HepG2 (cell line): ENCODE measurements at regions not wholly inside any gene's neighbourhood (a gene's known extent, or its start where the extent isn't known, plus 50 kb on each side); places are given as distances from the start of the nearest gene placed in this dataset.

ENCODE experiments used
- BRCA1 ChIP-seq: sonication (generic); formaldehyde crosslinking; IDR thresholded peaks from 2 replicates; pipeline ENCODE4 v1.4.0; 2020; ENCODE audit warnings: missing genetic modification reagents
- CENPT ChIP-seq: sonication (generic); formaldehyde crosslinking; IDR thresholded peaks from 2 replicates; pipeline ENCODE4 v1.8.0; 2022; ENCODE audit warnings: low read depth, mild to moderate bottlenecking, moderate library complexity, missing genetic modification reagents
- ELF3 ChIP-seq: IDR thresholded peaks from 2 replicates; pipeline ENCODE4 v1.6.1; 2016; ENCODE audit warnings: missing genetic modification reagents, missing compliant biosample characterization
- MAFK ChIP-seq, 2 experiments: IDR thresholded peaks in 1 of 2; conservative IDR thresholded peaks in 1 of 2; 2 replicates each; pipeline ENCODE4 v1.6.1; 2011; ENCODE audit warnings: improper control_type of control experiment in 2 of 2, low read length in 2 of 2
- MXD3 ChIP-seq: IDR thresholded peaks from 2 replicates; pipeline ENCODE4 v1.6.1; 2016; ENCODE audit warnings: mild to moderate bottlenecking, missing biosample characterization, missing genetic modification reagents
- POLR2A ChIP-seq, 2 experiments: IDR thresholded peaks; 2 replicates each; pipeline ENCODE4 v1.6.1; 2011; ENCODE audit warnings: low read depth in 2 of 2, low read length in 2 of 2, mild to moderate bottlenecking in 1 of 2, moderate library complexity in 1 of 2; ENCODE audit not compliant: insufficient read depth in 1 of 2
- U2AF2 ChIP-seq: fragments of 200-400 bp; formaldehyde crosslinking; IDR thresholded peaks from 2 replicates; pipeline ENCODE4 v1.6.1; 2017; ENCODE audit warnings: low read depth, mild to moderate bottlenecking, low read length
- ZIK1 ChIP-seq: sonication (generic); formaldehyde crosslinking; IDR thresholded peaks from 2 replicates; pipeline ENCODE4 v1.5.0; 2020; ENCODE audit warnings: mild to moderate bottlenecking, low read depth, missing genetic modification reagents, borderline replicate concordance
- ZNF792 ChIP-seq: IDR thresholded peaks from 2 replicates; pipeline ENCODE4 v1.6.1; 2016
- ZNF879 ChIP-seq: sonication (generic); formaldehyde crosslinking; IDR thresholded peaks from 2 replicates; pipeline ENCODE4 v1.8.1; 2023; ENCODE audit warnings: missing genetic modification reagents
- TF ChIP-seq, protein P1 (sequence below): sonication (generic); formaldehyde crosslinking; IDR thresholded peaks from 2 replicates; pipeline ENCODE4 v1.5.0; 2020; ENCODE audit warnings: mild to moderate bottlenecking, missing genetic modification reagents, moderate library complexity

DNA sequence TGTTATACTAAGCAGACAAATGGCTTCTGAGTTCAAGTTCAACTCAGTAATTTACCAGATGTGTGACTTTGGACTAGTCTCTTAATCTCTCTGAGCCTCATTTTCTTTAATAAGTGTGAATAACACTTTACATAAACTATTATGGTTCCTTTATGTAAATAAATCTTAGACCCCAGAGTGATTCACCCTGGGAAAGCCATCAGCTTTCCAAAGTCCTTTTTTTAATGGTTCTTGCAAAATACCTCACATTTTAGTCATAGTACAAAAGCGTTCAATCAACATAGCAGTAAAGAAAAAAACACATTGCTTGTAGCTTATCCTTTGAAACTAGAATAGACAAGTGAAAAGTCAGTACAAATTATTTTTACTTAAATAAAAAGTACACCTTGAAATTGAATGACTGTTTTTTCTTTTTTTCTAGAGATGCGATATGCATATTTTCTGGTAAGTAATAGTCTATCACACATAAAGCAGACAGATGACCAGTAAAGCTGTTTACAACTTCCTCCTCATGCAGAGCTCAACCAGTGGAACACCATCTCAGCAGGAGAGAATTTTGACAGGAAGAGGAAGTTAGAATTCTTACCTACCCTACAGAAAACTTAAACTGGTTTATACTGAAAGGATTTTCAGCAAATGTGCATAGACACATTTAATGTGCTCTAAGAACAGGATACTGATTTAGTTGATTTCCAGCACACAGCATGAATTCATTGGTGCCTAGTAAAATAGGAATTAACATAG, 123.0 kb upstream of the AGBL1 start:
- TF ChIP-seq, protein P1, sequence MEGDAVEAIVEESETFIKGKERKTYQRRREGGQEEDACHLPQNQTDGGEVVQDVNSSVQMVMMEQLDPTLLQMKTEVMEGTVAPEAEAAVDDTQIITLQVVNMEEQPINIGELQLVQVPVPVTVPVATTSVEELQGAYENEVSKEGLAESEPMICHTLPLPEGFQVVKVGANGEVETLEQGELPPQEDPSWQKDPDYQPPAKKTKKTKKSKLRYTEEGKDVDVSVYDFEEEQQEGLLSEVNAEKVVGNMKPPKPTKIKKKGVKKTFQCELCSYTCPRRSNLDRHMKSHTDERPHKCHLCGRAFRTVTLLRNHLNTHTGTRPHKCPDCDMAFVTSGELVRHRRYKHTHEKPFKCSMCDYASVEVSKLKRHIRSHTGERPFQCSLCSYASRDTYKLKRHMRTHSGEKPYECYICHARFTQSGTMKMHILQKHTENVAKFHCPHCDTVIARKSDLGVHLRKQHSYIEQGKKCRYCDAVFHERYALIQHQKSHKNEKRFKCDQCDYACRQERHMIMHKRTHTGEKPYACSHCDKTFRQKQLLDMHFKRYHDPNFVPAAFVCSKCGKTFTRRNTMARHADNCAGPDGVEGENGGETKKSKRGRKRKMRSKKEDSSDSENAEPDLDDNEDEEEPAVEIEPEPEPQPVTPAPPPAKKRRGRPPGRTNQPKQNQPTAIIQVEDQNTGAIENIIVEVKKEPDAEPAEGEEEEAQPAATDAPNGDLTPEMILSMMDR = no peak
- TF ChIP-seq ZIK1 (CRISPR knock-in tag) (no peak), ZNF879 (CRISPR knock-in tag) (no peak), ZNF792 (CRISPR knock-in tag) (no peak), POLR2A (IDR thresholded peaks at IDR 0.05; ENCODE audit: insufficient read depth in 1 of 2, low read depth in 2 of 2, low read length in 2 of 2) (no peak), MXD3 (CRISPR knock-in tag) (no peak), BRCA1 (no peak), ELF3 (CRISPR knock-in tag) (no peak), U2AF2 (no peak), CENPT (CRISPR knock-in tag) (no peak), MAFK (conservative IDR thresholded peaks at IDR 0.05 in 1 of 2, IDR thresholded peaks at IDR 0.05 in 1 of 2; ENCODE audit: low read length in 2 of 2) (no peak)
